WTC11 (cell line): ENCODE measurements at regions not wholly inside any gene's neighbourhood (a gene's known extent, or its start where the extent isn't known, plus 50 kb on each side); places are given as distances from the start of the nearest gene placed in this dataset.

Experiments used
- ATAC-seq: fragments of 200-7000 bp; cut with Tn5 transposase; 2 replicates; pipeline ENCODE4 v1.10.0; 2021; ENCODE audit warnings: mild to moderate bottlenecking, moderate library complexity
- CTCF ChIA-PET: fragments of 300-600 bp; sonication (Branson Sonifier 250); formaldehyde crosslinking; loops from one replicate; lab custom pipeline; 2021; ENCODE audit warnings: antibody characterized with exemption; lab: Charles Lee
- POLR2A ChIA-PET: fragments of 350-600 bp; sonication (Branson Sonifier 250); formaldehyde crosslinking; loops from one replicate; lab custom pipeline; 2021; ENCODE audit warnings: antibody characterized with exemption; lab: Charles Lee
- DNase-seq: peaks from one replicate; pipeline ENCODE4 v3.0.0; 2021; ENCODE audit warnings: low spot score
- H3K27ac Mint-ChIP-seq: 2 replicates; pipeline ENCODE4 v1.8.0; 2021; ENCODE audit warnings: mixed read lengths
- H3K27me3 Mint-ChIP-seq: 2 replicates; pipeline ENCODE4 v1.8.0; 2021; ENCODE audit warnings: low read depth, mild to moderate bottlenecking, moderate library complexity, mixed read lengths
- H3K36me3 Mint-ChIP-seq: 2 replicates; pipeline ENCODE4 v1.8.0; 2021; ENCODE audit warnings: mixed read lengths
- H3K4me1 Mint-ChIP-seq: 2 replicates; pipeline ENCODE4 v1.8.0; 2022; ENCODE audit warnings: mixed read lengths
- H3K4me3 Mint-ChIP-seq: 2 replicates; pipeline ENCODE4 v1.8.0; 2021; ENCODE audit warnings: mild to moderate bottlenecking, moderate library complexity, mixed read lengths
- H3K9me3 Mint-ChIP-seq: 2 replicates; pipeline ENCODE4 v1.8.0; 2021; ENCODE audit warnings: mixed read lengths
- ATF1 ChIP-seq: sonication (generic); formaldehyde crosslinking; IDR thresholded peaks from 2 replicates; pipeline ENCODE4 v1.8.1; 2023; ENCODE audit warnings: mild to moderate bottlenecking, moderate library complexity, missing genetic modification reagents
- FOXK1 ChIP-seq: sonication (generic); formaldehyde crosslinking; IDR thresholded peaks from 2 replicates; pipeline ENCODE4 v1.8.0; 2022; ENCODE audit warnings: mild to moderate bottlenecking, moderate library complexity, missing genetic modification reagents
- FOXP1 ChIP-seq: sonication (generic); formaldehyde crosslinking; IDR thresholded peaks from 2 replicates; pipeline ENCODE4 v1.8.0; 2022; ENCODE audit warnings: missing genetic modification reagents, mild to moderate bottlenecking, moderate library complexity, borderline replicate concordance
- HMGA2 ChIP-seq: fragments of 250-450 bp; sonication (Bioruptor Pico); IDR thresholded peaks from 2 replicates; pipeline ENCODE4 v1.4.0; 2021; ENCODE audit warnings: mild to moderate bottlenecking, moderate library complexity
- NFATC4 ChIP-seq: fragments of 250-450 bp; sonication (Bioruptor Pico); IDR thresholded peaks from 2 replicates; pipeline ENCODE4 v1.9.0; 2021; ENCODE audit warnings: mild to moderate bottlenecking
- NR3C1 ChIP-seq: sonication (generic); formaldehyde crosslinking; conservative IDR thresholded peaks from 2 replicates; pipeline ENCODE4 v1.8.1; 2023; ENCODE audit warnings: low read depth, mild to moderate bottlenecking, missing genetic modification reagents
- RORB ChIP-seq: fragments of 250-450 bp; sonication (Bioruptor Pico); IDR thresholded peaks from 2 replicates; pipeline ENCODE4 v1.9.0; 2021; ENCODE audit warnings: mild to moderate bottlenecking
- SMAD3 ChIP-seq: sonication (generic); formaldehyde crosslinking; IDR thresholded peaks from 2 replicates; pipeline ENCODE4 v1.8.0; 2022; ENCODE audit warnings: missing genetic modification reagents, mild to moderate bottlenecking, borderline replicate concordance
- TCF7 ChIP-seq: sonication (generic); formaldehyde crosslinking; IDR thresholded peaks from 2 replicates; pipeline ENCODE4 v1.8.0; 2022; ENCODE audit warnings: mild to moderate bottlenecking, low read depth, missing genetic modification reagents, moderate library complexity
- TEAD4 ChIP-seq: sonication (generic); formaldehyde crosslinking; IDR thresholded peaks from 2 replicates; pipeline ENCODE4 v1.8.0; 2022; ENCODE audit warnings: mild to moderate bottlenecking, missing genetic modification reagents
- ZNF138 ChIP-seq: sonication (generic); formaldehyde crosslinking; conservative IDR thresholded peaks from 2 replicates; pipeline ENCODE4 v1.8.1; 2022; ENCODE audit warnings: mild to moderate bottlenecking, moderate library complexity, missing genetic modification reagents
- ZNF423 ChIP-seq: fragments of 250-450 bp; sonication (Bioruptor Pico); IDR thresholded peaks from 2 replicates; pipeline ENCODE4 v2.1.2; 2022; ENCODE audit warnings: mild to moderate bottlenecking, moderate library complexity
- TF ChIP-seq, protein P1 (sequence below): fragments of 200-600 bp; IDR thresholded peaks from 2 replicates; pipeline ENCODE4 v1.8.0; 2022; ENCODE audit warnings: antibody characterized with exemption
- TF ChIP-seq, protein P2 (sequence below): sonication (generic); formaldehyde crosslinking; IDR thresholded peaks from 2 replicates; pipeline ENCODE4 v1.8.0; 2022; ENCODE audit warnings: mild to moderate bottlenecking, missing genetic modification reagents
- TF ChIP-seq, protein P3 (sequence below): fragments of 250-450 bp; sonication (Bioruptor Pico); IDR thresholded peaks from 2 replicates; pipeline ENCODE4 v1.9.0; 2021; ENCODE audit warnings: mild to moderate bottlenecking, borderline replicate concordance
- TF ChIP-seq, protein P4 (sequence below): fragments of 250-450 bp; sonication (Bioruptor Pico); IDR thresholded peaks from 2 replicates; pipeline ENCODE4 v1.9.0; 2021; ENCODE audit warnings: moderate library complexity, mild to moderate bottlenecking, inconsistent platforms, borderline replicate concordance
- TF ChIP-seq, protein P5 (sequence below): sonication (generic); formaldehyde crosslinking; conservative IDR thresholded peaks from 2 replicates; pipeline ENCODE4 v1.8.1; 2022; ENCODE audit warnings: mild to moderate bottlenecking, missing genetic modification reagents
- TF ChIP-seq, protein P6 (sequence below): sonication (generic); formaldehyde crosslinking; IDR thresholded peaks from 2 replicates; pipeline ENCODE4 v1.8.1; 2022; ENCODE audit warnings: mild to moderate bottlenecking, missing genetic modification reagents, moderate library complexity, borderline replicate concordance
- TF ChIP-seq, protein P7 (sequence below): sonication (generic); formaldehyde crosslinking; IDR thresholded peaks from 2 replicates; pipeline ENCODE4 v1.8.0; 2022; ENCODE audit warnings: mild to moderate bottlenecking, missing genetic modification reagents

DNA sequence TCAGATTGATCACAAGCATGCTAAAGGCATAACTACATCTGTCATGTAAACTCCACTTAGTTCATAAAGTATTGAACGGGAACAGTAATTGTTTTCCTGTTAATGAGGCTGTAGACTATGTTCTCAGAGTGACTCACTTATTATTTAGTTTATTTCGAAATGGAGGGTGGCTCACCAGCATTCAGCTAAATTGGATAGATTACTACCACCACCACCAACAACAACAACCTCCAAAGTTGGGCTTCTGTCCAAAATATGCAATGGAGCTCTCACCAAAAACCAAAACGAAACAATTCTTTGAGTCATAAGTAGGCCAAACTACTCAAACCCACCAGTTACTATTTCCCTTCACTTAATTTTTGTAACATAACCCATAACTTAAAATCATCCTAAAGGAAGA lies 127.9 kb upstream of the NRBF2 start (continued):
- no peak for TF ChIP-seq NR3C1 (CRISPR knock-in tag)

DNA sequence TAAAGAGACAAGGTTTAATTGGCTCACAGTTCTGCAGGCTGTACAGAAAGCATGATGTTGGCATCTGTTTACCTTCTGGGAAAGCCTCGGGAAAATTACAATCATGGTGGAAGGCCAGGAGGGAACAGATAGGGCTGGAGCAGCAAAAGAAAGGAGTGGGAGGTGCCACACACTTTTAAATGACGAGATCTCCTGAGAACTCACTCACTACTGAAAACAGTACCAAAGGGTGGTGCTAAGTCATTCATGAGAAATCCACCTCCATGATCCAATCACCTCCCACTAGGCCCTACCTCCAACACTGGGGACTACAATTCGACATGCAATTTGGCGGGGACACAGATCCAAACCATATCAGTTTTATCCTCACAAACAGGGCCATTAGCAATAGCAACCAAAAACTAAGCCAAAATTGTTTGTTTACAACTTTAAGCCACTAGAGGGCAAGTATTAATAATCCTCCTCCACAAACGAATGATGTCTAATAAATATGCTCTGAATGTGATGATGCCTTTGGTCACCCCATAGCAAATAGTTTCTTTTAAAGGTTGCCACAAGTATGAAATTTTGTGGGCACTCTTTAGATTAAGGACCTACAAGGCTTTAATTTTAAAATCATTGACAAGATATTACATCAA lies 129.2 kb upstream of the NRBF2 start:
- no peak for DNase-seq
- ATAC-seq, result peak; percentile 58
- Mint-ChIP-seq H3K36me3 (no peaks in the 10 kb centered on the region), H3K27ac (no peak overlapping the region)
- TF ChIP-seq, protein P1, sequence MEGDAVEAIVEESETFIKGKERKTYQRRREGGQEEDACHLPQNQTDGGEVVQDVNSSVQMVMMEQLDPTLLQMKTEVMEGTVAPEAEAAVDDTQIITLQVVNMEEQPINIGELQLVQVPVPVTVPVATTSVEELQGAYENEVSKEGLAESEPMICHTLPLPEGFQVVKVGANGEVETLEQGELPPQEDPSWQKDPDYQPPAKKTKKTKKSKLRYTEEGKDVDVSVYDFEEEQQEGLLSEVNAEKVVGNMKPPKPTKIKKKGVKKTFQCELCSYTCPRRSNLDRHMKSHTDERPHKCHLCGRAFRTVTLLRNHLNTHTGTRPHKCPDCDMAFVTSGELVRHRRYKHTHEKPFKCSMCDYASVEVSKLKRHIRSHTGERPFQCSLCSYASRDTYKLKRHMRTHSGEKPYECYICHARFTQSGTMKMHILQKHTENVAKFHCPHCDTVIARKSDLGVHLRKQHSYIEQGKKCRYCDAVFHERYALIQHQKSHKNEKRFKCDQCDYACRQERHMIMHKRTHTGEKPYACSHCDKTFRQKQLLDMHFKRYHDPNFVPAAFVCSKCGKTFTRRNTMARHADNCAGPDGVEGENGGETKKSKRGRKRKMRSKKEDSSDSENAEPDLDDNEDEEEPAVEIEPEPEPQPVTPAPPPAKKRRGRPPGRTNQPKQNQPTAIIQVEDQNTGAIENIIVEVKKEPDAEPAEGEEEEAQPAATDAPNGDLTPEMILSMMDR, result 0 out of 2 replicates have a peak, but pooled peaks have one; percentile 6
- TF ChIP-seq NR3C1 (CRISPR knock-in tag), result no peak
- TF ChIP-seq, protein P2, sequence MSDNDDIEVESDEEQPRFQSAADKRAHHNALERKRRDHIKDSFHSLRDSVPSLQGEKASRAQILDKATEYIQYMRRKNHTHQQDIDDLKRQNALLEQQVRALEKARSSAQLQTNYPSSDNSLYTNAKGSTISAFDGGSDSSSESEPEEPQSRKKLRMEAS (CRISPR knock-in tag), result no peak
- TF ChIP-seq, all 79 proteins: peak for 1
- no peaks in the 10 kb centered on the region for H3K9me3 Mint-ChIP-seq
- H3K4me1 Mint-ChIP-seq, result 0 out of 2 replicates have a peak, but pooled peaks cover 4% of the 10 kb centered on the region
- H3K4me3 Mint-ChIP-seq, result no peak overlapping the region
- ChIA-PET CTCF (interaction anchor here (0.7 kb wide), 1 partner anchor 759 kb away, joined by 4 read pairs; no protein-coding TSS in a partner anchor), POLR2A (no interaction called here)
- H3K27me3 Mint-ChIP-seq, result no peaks in the 10 kb centered on the region

DNA sequence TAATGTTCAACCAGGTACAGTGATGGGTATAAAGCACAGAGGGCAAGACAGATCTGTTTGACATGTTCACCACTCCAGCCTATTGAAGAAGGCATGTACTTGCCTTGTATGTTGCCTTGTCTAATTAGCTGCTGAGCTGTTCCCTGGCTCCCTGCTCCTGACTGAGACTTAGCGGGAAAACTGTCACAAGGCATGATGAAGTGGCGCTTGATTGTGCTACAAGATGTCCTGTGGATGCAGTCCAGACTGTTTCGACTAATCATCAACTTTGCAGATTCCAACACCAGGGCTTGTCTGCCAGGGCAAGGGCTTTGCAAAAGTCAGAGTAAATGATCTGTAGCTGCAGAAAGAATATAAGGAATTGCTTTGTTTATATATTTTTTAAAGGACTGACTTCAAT lies 136.2 kb upstream of the NRBF2 start:
- DNase-seq (no peak), ATAC-seq (no peak)
- ChIA-PET CTCF (no interaction called here), POLR2A (interaction anchor here (0.7 kb wide), 1 partner anchor 38 kb away, joined by 3 read pairs; no protein-coding TSS in a partner anchor)
- H3K4me1 Mint-ChIP-seq, result no peaks in the 10 kb centered on the region
- no peak overlapping the region for H3K4me3 Mint-ChIP-seq
- TF ChIP-seq, protein P2 (CRISPR knock-in tag), result no peak
- TF ChIP-seq SMAD3 (CRISPR knock-in tag) (no peak), FOXP1 (CRISPR knock-in tag) (no peak)
- TF ChIP-seq, protein P3, sequence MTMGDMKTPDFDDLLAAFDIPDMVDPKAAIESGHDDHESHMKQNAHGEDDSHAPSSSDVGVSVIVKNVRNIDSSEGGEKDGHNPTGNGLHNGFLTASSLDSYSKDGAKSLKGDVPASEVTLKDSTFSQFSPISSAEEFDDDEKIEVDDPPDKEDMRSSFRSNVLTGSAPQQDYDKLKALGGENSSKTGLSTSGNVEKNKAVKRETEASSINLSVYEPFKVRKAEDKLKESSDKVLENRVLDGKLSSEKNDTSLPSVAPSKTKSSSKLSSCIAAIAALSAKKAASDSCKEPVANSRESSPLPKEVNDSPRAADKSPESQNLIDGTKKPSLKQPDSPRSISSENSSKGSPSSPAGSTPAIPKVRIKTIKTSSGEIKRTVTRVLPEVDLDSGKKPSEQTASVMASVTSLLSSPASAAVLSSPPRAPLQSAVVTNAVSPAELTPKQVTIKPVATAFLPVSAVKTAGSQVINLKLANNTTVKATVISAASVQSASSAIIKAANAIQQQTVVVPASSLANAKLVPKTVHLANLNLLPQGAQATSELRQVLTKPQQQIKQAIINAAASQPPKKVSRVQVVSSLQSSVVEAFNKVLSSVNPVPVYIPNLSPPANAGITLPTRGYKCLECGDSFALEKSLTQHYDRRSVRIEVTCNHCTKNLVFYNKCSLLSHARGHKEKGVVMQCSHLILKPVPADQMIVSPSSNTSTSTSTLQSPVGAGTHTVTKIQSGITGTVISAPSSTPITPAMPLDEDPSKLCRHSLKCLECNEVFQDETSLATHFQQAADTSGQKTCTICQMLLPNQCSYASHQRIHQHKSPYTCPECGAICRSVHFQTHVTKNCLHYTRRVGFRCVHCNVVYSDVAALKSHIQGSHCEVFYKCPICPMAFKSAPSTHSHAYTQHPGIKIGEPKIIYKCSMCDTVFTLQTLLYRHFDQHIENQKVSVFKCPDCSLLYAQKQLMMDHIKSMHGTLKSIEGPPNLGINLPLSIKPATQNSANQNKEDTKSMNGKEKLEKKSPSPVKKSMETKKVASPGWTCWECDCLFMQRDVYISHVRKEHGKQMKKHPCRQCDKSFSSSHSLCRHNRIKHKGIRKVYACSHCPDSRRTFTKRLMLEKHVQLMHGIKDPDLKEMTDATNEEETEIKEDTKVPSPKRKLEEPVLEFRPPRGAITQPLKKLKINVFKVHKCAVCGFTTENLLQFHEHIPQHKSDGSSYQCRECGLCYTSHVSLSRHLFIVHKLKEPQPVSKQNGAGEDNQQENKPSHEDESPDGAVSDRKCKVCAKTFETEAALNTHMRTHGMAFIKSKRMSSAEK (CRISPR knock-in tag), result no peak
- TF ChIP-seq, all 79 proteins: peak for 0
- Mint-ChIP-seq H3K36me3 (no peaks in the 10 kb centered on the region), H3K27ac (no peak overlapping the region), H3K9me3 (no peaks in the 10 kb centered on the region), H3K27me3 (no peaks in the 10 kb centered on the region)

DNA sequence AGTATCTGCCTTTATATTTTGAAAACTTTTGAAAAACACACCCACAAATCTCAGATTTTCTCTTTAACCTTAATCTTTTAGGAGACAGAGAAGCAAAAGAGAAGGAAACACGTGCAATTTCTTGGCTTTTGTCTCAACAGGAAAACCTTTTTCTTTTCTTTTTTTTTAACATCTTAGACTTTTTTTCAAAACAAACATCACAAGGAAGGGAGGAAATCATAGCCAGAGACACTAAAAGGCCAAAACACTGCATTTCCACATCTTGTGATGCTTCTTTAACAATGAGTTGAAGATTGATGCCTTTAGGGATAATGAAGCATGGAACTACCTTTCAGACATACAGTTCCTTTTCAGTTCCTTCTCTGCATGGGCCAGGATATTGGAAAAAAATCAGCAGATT lies 136.6 kb upstream of the NRBF2 start:
- ATAC-seq (no peak), DNase-seq (no peak)
- Mint-ChIP-seq H3K27me3 (no peaks in the 10 kb centered on the region), H3K4me3 (no peak overlapping the region), H3K36me3 (no peaks in the 10 kb centered on the region), H3K27ac (no peak overlapping the region), H3K9me3 (no peaks in the 10 kb centered on the region), H3K4me1 (no peaks in the 10 kb centered on the region)
- CTCF ChIA-PET, result no interaction called here
- POLR2A ChIA-PET, result interaction anchor here (0.7 kb wide), 1 partner anchor 37 kb away, joined by 3 read pairs; no protein-coding TSS in a partner anchor
- TF ChIP-seq, protein P2 (CRISPR knock-in tag), result no peak
- TF ChIP-seq ZNF423 (CRISPR knock-in tag) (no peak), HMGA2 (CRISPR knock-in tag) (no peak), ZNF138 (CRISPR knock-in tag) (no peak), FOXK1 (no peak), TEAD4 (CRISPR knock-in tag) (no peak), ATF1 (CRISPR knock-in tag) (no peak), TCF7 (CRISPR knock-in tag) (no peak), RORB (no peak), NFATC4 (CRISPR knock-in tag) (no peak)
- TF ChIP-seq, protein P4, sequence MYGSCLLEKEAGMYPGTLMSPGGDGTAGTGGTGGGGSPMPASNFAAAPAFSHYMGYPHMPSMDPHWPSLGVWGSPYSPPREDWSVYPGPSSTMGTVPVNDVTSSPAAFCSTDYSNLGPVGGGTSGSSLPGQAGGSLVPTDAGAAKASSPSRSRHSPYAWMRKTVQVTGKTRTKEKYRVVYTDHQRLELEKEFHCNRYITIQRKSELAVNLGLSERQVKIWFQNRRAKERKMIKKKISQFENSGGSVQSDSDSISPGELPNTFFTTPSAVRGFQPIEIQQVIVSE (CRISPR knock-in tag), result no peak
- TF ChIP-seq, protein P5, sequence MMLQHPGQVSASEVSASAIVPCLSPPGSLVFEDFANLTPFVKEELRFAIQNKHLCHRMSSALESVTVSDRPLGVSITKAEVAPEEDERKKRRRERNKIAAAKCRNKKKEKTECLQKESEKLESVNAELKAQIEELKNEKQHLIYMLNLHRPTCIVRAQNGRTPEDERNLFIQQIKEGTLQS (CRISPR knock-in tag), result no peak
- TF ChIP-seq, protein P6, sequence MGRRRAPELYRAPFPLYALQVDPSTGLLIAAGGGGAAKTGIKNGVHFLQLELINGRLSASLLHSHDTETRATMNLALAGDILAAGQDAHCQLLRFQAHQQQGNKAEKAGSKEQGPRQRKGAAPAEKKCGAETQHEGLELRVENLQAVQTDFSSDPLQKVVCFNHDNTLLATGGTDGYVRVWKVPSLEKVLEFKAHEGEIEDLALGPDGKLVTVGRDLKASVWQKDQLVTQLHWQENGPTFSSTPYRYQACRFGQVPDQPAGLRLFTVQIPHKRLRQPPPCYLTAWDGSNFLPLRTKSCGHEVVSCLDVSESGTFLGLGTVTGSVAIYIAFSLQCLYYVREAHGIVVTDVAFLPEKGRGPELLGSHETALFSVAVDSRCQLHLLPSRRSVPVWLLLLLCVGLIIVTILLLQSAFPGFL (CRISPR knock-in tag), result no peak
- TF ChIP-seq, protein P7, sequence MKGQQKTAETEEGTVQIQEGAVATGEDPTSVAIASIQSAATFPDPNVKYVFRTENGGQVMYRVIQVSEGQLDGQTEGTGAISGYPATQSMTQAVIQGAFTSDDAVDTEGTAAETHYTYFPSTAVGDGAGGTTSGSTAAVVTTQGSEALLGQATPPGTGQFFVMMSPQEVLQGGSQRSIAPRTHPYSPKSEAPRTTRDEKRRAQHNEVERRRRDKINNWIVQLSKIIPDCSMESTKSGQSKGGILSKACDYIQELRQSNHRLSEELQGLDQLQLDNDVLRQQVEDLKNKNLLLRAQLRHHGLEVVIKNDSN (CRISPR knock-in tag), result no peak
